HepG2 (cell line): ENCODE measurements at regions not wholly inside any gene's neighbourhood (a gene's known extent, or its start where the extent isn't known, plus 50 kb on each side); places are given as distances from the start of the nearest gene placed in this dataset.

Experiments
- ATAC-seq: fragments of 200-7000 bp; cut with Tn5 transposase; 3 replicates; pipeline ENCODE4 v1.9.1; 2020; ENCODE audit warnings: mild to moderate bottlenecking, moderate library complexity
- BruUV-seq: library from RNA; stranded (reverse); fragments of 400-500 nt; replicated peaks from 2 replicates; lab custom pipeline; 2021; lab: Mats Ljungman, UMichigan
- CTCF ChIA-PET: fragments of 300-600 bp; formaldehyde crosslinking; extraction: SDS; loops from one replicate; lab custom pipeline; 2021; ENCODE audit warnings: low total read pairs, inconsistent platforms, low intra/inter-chr PET ratio; lab: Yijun Ruan, JAX
- POLR2A ChIA-PET: fragments of 350-600 bp; sonication (Branson Sonifier 250); formaldehyde crosslinking; loops from one replicate; lab custom pipeline; 2020; ENCODE audit warnings: antibody characterized with exemption, inconsistent platforms; lab: Yijun Ruan, JAX
- DNase-seq: peaks from one replicate; pipeline ENCODE4 v3.0.0-alpha.2; 2015; ENCODE audit warnings: low spot score
- FAIRE-seq: peaks from 3 replicates; lab custom pipeline; 2011; peaks lifted over from hg19 to GRCh38; lab: Jason Lieb, UNC
- H2AFZ ChIP-seq: one replicate; pipeline ENCODE4 v1.6.1; 2011; ENCODE audit warnings: low read length, inconsistent platforms
- H3K27ac ChIP-seq: fragments of 300-600 bp; 3 replicates; pipeline ENCODE4 v1.8.0; 2011; ENCODE audit warnings: mixed run types, mild to moderate bottlenecking, mixed read lengths, low read length, inconsistent platforms; ENCODE audit not compliant: insufficient read depth; ENCODE audit errors: extremely low read length
- H3K27me3 ChIP-seq, 2 experiments: fragments of 200-600 bp in 1 of 2; 2 replicates in 1 of 2; 3 replicates in 1 of 2; pipeline versions ENCODE4 v1.6.0 to v1.8.0; 2011; ENCODE audit warnings: low read length in 2 of 2, mild to moderate bottlenecking in 2 of 2, moderate library complexity in 2 of 2, inconsistent platforms in 1 of 2; ENCODE audit not compliant: insufficient read depth in 2 of 2, control insufficient read depth in 1 of 2
- H3K36me3 ChIP-seq, 2 experiments: fragments of 200-600 bp in 1 of 2; replicated peaks in 1 of 2; 2 replicates in 1 of 2; 3 replicates in 1 of 2; pipeline versions ENCODE4 v1.5.1 to v1.8.0; 2011; ENCODE audit warnings: low read length in 2 of 2, inconsistent platforms in 1 of 2; ENCODE audit not compliant: insufficient read depth in 2 of 2, control insufficient read depth in 1 of 2
- H3K4me1 ChIP-seq: 2 replicates; pipeline ENCODE4 v1.5.1; 2012; ENCODE audit warnings: low read length, inconsistent platforms; ENCODE audit not compliant: insufficient read depth
- H3K4me2 ChIP-seq: 2 replicates; pipeline ENCODE4 v1.6.0; 2011; ENCODE audit warnings: low read depth, low read length, inconsistent platforms
- H3K4me3 ChIP-seq, 3 experiments: fragments of 200-600 bp in 1 of 3; sonication (generic), shearing (Covaris generic) in 1 of 3; replicated peaks in 1 of 3; 2 replicates each; pipeline ENCODE4 v1.5.1; 2011 to 2016; ENCODE audit warnings: low read length in 3 of 3, inconsistent platforms in 2 of 3, low read depth in 2 of 3, mild to moderate bottlenecking in 2 of 3, control low read depth in 1 of 3, mixed read lengths in 1 of 3; ENCODE audit not compliant: insufficient read depth in 1 of 3
- H3K79me2 ChIP-seq: one replicate; pipeline ENCODE4 v1.6.1; 2011; ENCODE audit warnings: low read length, inconsistent platforms; ENCODE audit not compliant: insufficient read depth
- H3K9ac ChIP-seq: 2 replicates; pipeline ENCODE4 v1.6.0; 2011; ENCODE audit warnings: mild to moderate bottlenecking, low read depth, low read length, inconsistent platforms; ENCODE audit not compliant: insufficient read depth
- H3K9me3 ChIP-seq: 2 replicates; pipeline ENCODE4 v1.5.1; 2012; ENCODE audit warnings: mild to moderate bottlenecking, low read length
- H4K20me1 ChIP-seq: 2 replicates; pipeline ENCODE4 v1.6.0; 2011; ENCODE audit warnings: inconsistent platforms, mild to moderate bottlenecking, low read length, moderate library complexity; ENCODE audit not compliant: insufficient read depth
- KDM1A ChIP-seq: IDR thresholded peaks from 2 replicates; pipeline ENCODE4 v1.6.1; 2016; ENCODE audit warnings: missing compliant biosample characterization
- ZNF510 ChIP-seq: sonication (generic); formaldehyde crosslinking; IDR thresholded peaks from 2 replicates; pipeline ENCODE4 v1.4.0; 2020; ENCODE audit warnings: low read depth, mild to moderate bottlenecking, missing genetic modification reagents
- ZNF781 ChIP-seq: sonication (generic); formaldehyde crosslinking; IDR thresholded peaks from 2 replicates; pipeline ENCODE4 v1.5.1; 2020; ENCODE audit warnings: borderline replicate concordance, mild to moderate bottlenecking, missing genetic modification reagents; ENCODE audit errors: not compliant biosample characterization
- ZSCAN21 ChIP-seq: sonication (generic); formaldehyde crosslinking; IDR thresholded peaks from 2 replicates; pipeline ENCODE4 v1.8.0; 2022; ENCODE audit warnings: mild to moderate bottlenecking, missing genetic modification reagents, moderate library complexity, borderline replicate concordance
- in situ Hi-C: cut with HindIII; loops from 2 replicates; pipeline ENCODE4 v1.10.0; 2017; ENCODE audit warnings: low pct_unique_long_range_greater_than_20kb; ENCODE audit not compliant: extremely low pct_ligation_motif_present
- intact Hi-C: fragments of 100-400 bp; cut with micrococcal nuclease; formaldehyde crosslinking; loops from one replicate; pipeline ENCODE4 v1.10.0; 2022; ENCODE audit not compliant: unreplicated experiment
- TF ChIP-seq, protein P1 (sequence below): sonication (generic); formaldehyde crosslinking; IDR thresholded peaks from 2 replicates; pipeline ENCODE4 v1.4.0; 2020; ENCODE audit warnings: mild to moderate bottlenecking, low read depth, missing genetic modification reagents
- TF ChIP-seq, protein P2 (sequence below): sonication (generic); formaldehyde crosslinking; IDR thresholded peaks from 2 replicates; pipeline ENCODE4 v1.5.0; 2020; ENCODE audit warnings: mild to moderate bottlenecking, missing genetic modification reagents
- TF ChIP-seq, protein P3 (sequence below): sonication (generic); formaldehyde crosslinking; IDR thresholded peaks from 2 replicates; pipeline ENCODE4 v1.4.0; 2020; ENCODE audit warnings: mild to moderate bottlenecking, missing genetic modification reagents
- TF ChIP-seq, protein P4 (sequence below): sonication (generic); formaldehyde crosslinking; IDR thresholded peaks from 2 replicates; pipeline ENCODE4 v1.4.0; 2020; ENCODE audit warnings: missing genetic modification reagents

DNA sequence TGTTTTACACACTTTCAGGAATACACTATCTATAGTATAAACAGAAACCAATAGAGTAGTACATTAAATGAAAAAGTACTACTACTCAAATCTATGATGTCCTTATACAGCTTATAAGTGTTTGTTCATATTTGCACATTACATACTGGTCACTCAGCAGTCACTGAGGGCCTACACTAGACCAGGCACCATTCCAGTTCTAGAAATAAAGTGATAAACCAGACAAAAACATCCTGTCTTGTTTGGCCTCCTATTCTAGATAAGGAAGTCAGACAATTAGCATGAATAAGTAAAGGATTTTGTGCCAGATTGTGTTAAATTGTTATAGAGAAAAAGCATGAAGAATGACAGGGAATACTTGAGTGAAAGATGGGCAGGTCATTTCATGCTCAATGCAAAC, 219.0 kb downstream of the CRPPA start:
- ATAC-seq (no peak), FAIRE-seq (no peak), DNase-seq (no peak)
- H3K4me1 ChIP-seq, result no peaks in the 10 kb centered on the region
- H3K27me3 ChIP-seq, result no peaks in the 10 kb centered on the region
- no peaks in the 10 kb centered on the region for H4K20me1 ChIP-seq
- no peak overlapping the region for H2AFZ ChIP-seq
- no peaks in the 10 kb centered on the region for H3K79me2 ChIP-seq
- no peak overlapping the region for H3K9ac ChIP-seq
- in situ Hi-C loops (no loop called here), intact Hi-C loops (no loop called here)
- no peaks in the 10 kb centered on the region for H3K9me3 ChIP-seq
- H3K4me3 ChIP-seq, result no peak overlapping the region
- H3K36me3 ChIP-seq, result no peaks in the 10 kb centered on the region
- H3K4me2 ChIP-seq, result no peak overlapping the region
- ChIA-PET POLR2A (no interaction called here), CTCF (no interaction called here)
- no peak overlapping the region for H3K27ac ChIP-seq
- no TSS peak for BruUV-seq
- no peak for TF ChIP-seq ZSCAN21 (CRISPR knock-in tag)
- TF ChIP-seq, protein P1, sequence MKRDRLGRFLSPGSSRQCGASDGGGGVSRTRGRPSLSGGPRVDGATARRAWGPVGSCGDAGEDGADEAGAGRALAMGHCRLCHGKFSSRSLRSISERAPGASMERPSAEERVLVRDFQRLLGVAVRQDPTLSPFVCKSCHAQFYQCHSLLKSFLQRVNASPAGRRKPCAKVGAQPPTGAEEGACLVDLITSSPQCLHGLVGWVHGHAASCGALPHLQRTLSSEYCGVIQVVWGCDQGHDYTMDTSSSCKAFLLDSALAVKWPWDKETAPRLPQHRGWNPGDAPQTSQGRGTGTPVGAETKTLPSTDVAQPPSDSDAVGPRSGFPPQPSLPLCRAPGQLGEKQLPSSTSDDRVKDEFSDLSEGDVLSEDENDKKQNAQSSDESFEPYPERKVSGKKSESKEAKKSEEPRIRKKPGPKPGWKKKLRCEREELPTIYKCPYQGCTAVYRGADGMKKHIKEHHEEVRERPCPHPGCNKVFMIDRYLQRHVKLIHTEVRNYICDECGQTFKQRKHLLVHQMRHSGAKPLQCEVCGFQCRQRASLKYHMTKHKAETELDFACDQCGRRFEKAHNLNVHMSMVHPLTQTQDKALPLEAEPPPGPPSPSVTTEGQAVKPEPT, result no peak
- TF ChIP-seq ZNF510 (CRISPR knock-in tag), result no peak
- no peak for TF ChIP-seq KDM1A (CRISPR knock-in tag)
- no peak for TF ChIP-seq ZNF781
- TF ChIP-seq, protein P2, sequence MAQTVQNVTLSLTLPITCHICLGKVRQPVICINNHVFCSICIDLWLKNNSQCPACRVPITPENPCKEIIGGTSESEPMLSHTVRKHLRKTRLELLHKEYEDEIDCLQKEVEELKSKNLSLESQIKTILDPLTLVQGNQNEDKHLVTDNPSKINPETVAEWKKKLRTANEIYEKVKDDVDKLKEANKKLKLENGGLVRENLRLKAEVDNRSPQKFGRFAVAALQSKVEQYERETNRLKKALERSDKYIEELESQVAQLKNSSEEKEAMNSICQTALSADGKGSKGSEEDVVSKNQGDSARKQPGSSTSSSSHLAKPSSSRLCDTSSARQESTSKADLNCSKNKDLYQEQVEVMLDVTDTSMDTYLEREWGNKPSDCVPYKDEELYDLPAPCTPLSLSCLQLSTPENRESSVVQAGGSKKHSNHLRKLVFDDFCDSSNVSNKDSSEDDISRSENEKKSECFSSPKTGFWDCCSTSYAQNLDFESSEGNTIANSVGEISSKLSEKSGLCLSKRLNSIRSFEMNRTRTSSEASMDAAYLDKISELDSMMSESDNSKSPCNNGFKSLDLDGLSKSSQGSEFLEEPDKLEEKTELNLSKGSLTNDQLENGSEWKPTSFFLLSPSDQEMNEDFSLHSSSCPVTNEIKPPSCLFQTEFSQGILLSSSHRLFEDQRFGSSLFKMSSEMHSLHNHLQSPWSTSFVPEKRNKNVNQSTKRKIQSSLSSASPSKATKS (CRISPR knock-in tag), result no peak
- TF ChIP-seq, protein P3, sequence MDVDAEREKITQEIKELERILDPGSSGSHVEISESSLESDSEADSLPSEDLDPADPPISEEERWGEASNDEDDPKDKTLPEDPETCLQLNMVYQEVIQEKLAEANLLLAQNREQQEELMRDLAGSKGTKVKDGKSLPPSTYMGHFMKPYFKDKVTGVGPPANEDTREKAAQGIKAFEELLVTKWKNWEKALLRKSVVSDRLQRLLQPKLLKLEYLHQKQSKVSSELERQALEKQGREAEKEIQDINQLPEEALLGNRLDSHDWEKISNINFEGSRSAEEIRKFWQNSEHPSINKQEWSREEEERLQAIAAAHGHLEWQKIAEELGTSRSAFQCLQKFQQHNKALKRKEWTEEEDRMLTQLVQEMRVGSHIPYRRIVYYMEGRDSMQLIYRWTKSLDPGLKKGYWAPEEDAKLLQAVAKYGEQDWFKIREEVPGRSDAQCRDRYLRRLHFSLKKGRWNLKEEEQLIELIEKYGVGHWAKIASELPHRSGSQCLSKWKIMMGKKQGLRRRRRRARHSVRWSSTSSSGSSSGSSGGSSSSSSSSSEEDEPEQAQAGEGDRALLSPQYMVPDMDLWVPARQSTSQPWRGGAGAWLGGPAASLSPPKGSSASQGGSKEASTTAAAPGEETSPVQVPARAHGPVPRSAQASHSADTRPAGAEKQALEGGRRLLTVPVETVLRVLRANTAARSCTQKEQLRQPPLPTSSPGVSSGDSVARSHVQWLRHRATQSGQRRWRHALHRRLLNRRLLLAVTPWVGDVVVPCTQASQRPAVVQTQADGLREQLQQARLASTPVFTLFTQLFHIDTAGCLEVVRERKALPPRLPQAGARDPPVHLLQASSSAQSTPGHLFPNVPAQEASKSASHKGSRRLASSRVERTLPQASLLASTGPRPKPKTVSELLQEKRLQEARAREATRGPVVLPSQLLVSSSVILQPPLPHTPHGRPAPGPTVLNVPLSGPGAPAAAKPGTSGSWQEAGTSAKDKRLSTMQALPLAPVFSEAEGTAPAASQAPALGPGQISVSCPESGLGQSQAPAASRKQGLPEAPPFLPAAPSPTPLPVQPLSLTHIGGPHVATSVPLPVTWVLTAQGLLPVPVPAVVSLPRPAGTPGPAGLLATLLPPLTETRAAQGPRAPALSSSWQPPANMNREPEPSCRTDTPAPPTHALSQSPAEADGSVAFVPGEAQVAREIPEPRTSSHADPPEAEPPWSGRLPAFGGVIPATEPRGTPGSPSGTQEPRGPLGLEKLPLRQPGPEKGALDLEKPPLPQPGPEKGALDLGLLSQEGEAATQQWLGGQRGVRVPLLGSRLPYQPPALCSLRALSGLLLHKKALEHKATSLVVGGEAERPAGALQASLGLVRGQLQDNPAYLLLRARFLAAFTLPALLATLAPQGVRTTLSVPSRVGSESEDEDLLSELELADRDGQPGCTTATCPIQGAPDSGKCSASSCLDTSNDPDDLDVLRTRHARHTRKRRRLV (CRISPR knock-in tag), result no peak
- TF ChIP-seq, protein P4, sequence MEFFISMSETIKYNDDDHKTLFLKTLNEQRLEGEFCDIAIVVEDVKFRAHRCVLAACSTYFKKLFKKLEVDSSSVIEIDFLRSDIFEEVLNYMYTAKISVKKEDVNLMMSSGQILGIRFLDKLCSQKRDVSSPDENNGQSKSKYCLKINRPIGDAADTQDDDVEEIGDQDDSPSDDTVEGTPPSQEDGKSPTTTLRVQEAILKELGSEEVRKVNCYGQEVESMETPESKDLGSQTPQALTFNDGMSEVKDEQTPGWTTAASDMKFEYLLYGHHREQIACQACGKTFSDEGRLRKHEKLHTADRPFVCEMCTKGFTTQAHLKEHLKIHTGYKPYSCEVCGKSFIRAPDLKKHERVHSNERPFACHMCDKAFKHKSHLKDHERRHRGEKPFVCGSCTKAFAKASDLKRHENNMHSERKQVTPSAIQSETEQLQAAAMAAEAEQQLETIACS (CRISPR knock-in tag), result no peak
